A549 (cell line): ENCODE measurements at regions not wholly inside any gene's neighbourhood (a gene's known extent, or its start where the extent isn't known, plus 50 kb on each side); places are given as distances from the start of the nearest gene placed in this dataset.

ENCODE experiments used
- CHD4 ChIP-seq: fragments of 200-600 bp; sonication (generic); IDR thresholded peaks from 2 replicates; pipeline ENCODE4 v1.6.1; 2016; ENCODE audit warnings: antibody characterized with exemption, mild to moderate bottlenecking, borderline replicate concordance
- JUNB ChIP-seq: fragments of >200 bp; sonication (Bioruptor Twin); formaldehyde crosslinking; IDR thresholded peaks from 2 replicates; pipeline ENCODE4 v1.6.1; 2016
- MAFK ChIP-seq: fragments of 450-650 bp; IDR thresholded peaks from 2 replicates; pipeline ENCODE4 v1.6.1; 2014; ENCODE audit not compliant: partially characterized antibody
- POLR2A ChIP-seq: IDR thresholded peaks from 2 replicates; pipeline ENCODE4 v1.6.1; 2012; ENCODE audit warnings: mild to moderate bottlenecking, low read length
- RAD21 ChIP-seq, 2 experiments: fragments of >200 bp in 1 of 2; sonication (Bioruptor Twin) in 1 of 2; formaldehyde crosslinking in 1 of 2; IDR thresholded peaks in 1 of 2; conservative IDR thresholded peaks in 1 of 2; 2 replicates in 1 of 2; 3 replicates in 1 of 2; pipeline ENCODE4 v1.6.1; 2012 to 2018; ENCODE audit warnings: inconsistent platforms in 1 of 2
- RARB ChIP-seq: fragments of 250-450 bp; sonication (Bioruptor Pico); IDR thresholded peaks from 2 replicates; pipeline ENCODE4 v1.8.0; 2021; ENCODE audit warnings: mild to moderate bottlenecking, moderate library complexity
- RFX5 ChIP-seq: fragments of 450-650 bp; IDR thresholded peaks from 2 replicates; pipeline ENCODE4 v1.7.1; 2014; ENCODE audit warnings: antibody characterized with exemption, mild to moderate bottlenecking, moderate library complexity
- ZFP36 ChIP-seq: fragments of 450-650 bp; IDR thresholded peaks from 2 replicates; pipeline ENCODE4 v1.6.1; 2014; ENCODE audit warnings: borderline replicate concordance; ENCODE audit not compliant: partially characterized antibody
- TF ChIP-seq, protein P1 (sequence below): fragments of >200 bp; sonication (Bioruptor Twin); formaldehyde crosslinking; IDR thresholded peaks from 3 replicates; pipeline ENCODE4 v1.5.1; 2016

- TF ChIP-seq POLR2A (no peak), MAFK (no peak), RFX5 (no peak), RAD21 (conservative IDR thresholded peaks at IDR 0.05 in 1 of 2, IDR thresholded peaks at IDR 0.05 in 1 of 2) (no peak), ZFP36 (no peak), JUNB (no peak), CHD4 (no peak), RARB (CRISPR knock-in tag) (no peak)
- TF ChIP-seq, protein P1, sequence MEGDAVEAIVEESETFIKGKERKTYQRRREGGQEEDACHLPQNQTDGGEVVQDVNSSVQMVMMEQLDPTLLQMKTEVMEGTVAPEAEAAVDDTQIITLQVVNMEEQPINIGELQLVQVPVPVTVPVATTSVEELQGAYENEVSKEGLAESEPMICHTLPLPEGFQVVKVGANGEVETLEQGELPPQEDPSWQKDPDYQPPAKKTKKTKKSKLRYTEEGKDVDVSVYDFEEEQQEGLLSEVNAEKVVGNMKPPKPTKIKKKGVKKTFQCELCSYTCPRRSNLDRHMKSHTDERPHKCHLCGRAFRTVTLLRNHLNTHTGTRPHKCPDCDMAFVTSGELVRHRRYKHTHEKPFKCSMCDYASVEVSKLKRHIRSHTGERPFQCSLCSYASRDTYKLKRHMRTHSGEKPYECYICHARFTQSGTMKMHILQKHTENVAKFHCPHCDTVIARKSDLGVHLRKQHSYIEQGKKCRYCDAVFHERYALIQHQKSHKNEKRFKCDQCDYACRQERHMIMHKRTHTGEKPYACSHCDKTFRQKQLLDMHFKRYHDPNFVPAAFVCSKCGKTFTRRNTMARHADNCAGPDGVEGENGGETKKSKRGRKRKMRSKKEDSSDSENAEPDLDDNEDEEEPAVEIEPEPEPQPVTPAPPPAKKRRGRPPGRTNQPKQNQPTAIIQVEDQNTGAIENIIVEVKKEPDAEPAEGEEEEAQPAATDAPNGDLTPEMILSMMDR, result no peak
These were observed 890.4 kb downstream of the EFNA5 start for GRCh38 chr5:106780355-106780754.
